Right lobe of liver (tissue), 6 donors: ENCODE measurements at regions not wholly inside any gene's neighbourhood (a gene's known extent, or its start where the extent isn't known, plus 50 kb on each side); places are given as distances from the start of the nearest gene placed in this dataset.
"Not testable (repeated sequence)": the region's sequence is repeated elsewhere in the genome, so short reads cannot be mapped to it uniquely, and the experiment has no call there.

Experiments used
- ATAC-seq, 4 donors: fragments of 200-7000 bp; cut with Tn5 transposase; one replicate each; pipeline ENCODE4 v1.9.1; 2020; ENCODE audit warnings: mild to moderate bottlenecking in 4 of 4, moderate library complexity in 4 of 4
- DNase-seq, 3 donors: peaks; one replicate each; pipeline ENCODE4 v3.0.0-alpha.2; 2020
- H3K27ac ChIP-seq, 3 donors: fragments of 200-600 bp; one replicate each; pipeline ENCODE4 v1.8.0; 2022
- H3K27me3 ChIP-seq, 2 donors: fragments of 200-600 bp; one replicate each; pipeline ENCODE4 v1.8.0; 2022
- H3K36me3 ChIP-seq, 4 donors: fragments of 200-600 bp; sonication (generic) in 1 of 4; one replicate each; pipeline versions ENCODE4 v1.5.1 to v1.8.0; 2017 to 2022; ENCODE audit warnings: control low read depth in 1 of 4
- H3K4me1 ChIP-seq, 4 donors: fragments of 200-600 bp; sonication (generic) in 1 of 4; one replicate each; pipeline versions ENCODE4 v1.5.1 to v1.8.0; 2017 to 2022; ENCODE audit warnings: control low read depth in 1 of 4
- H3K4me3 ChIP-seq, 3 donors: fragments of 200-600 bp; one replicate each; pipeline ENCODE4 v1.8.0; 2022
- H3K9me3 ChIP-seq, 4 donors: fragments of 200-600 bp; sonication (generic) in 1 of 4; one replicate each; pipeline versions ENCODE4 v1.5.1 to v1.8.0; 2017 to 2022; ENCODE audit warnings: control low read depth in 1 of 4
- POLR2A ChIP-seq: fragments of 450-650 bp; IDR thresholded peaks from one replicate; pipeline ENCODE4 v1.6.1; 2017; ENCODE audit warnings: antibody characterized with exemption, mild to moderate bottlenecking
- WGBS: methylation state at CpG from one replicate; pipeline ENCODE4 v1.1.6; 2018; ENCODE audit warnings: low coverage, low lambda C conversion rate; ENCODE audit not compliant: insufficient coverage; ENCODE audit errors: missing lambda C conversion rate; 5-methylcytosine and 5-hydroxymethylcytosine counted together
- intact Hi-C, 2 donors: fragments of 100-400 bp; cut with DNase I; formaldehyde crosslinking; loops; one replicate each; pipeline versions ENCODE4 v1.11.2 to v1.14.1; 2022
- TF ChIP-seq, protein P1 (sequence below), 4 donors: fragments of 200-600 bp in 3 of 4; fragments of 450-650 bp in 1 of 4; IDR thresholded peaks; one replicate each; pipeline versions ENCODE4 v1.5.1 to v1.8.0; 2016 to 2022; ENCODE audit warnings: antibody characterized with exemption in 4 of 4, mild to moderate bottlenecking in 2 of 4
- donor health status: DM: no; HTN: yes; CAD: no.
- donor health status: DM: no; HTN: no; CAD: no.
- donor health status: DM: no; HTN: no; CAD: no.
- donor health status: DM: no; HTN: yes; CAD: no.
- donor health status: DM: no; HTN: yes; CAD: no.

DNA sequence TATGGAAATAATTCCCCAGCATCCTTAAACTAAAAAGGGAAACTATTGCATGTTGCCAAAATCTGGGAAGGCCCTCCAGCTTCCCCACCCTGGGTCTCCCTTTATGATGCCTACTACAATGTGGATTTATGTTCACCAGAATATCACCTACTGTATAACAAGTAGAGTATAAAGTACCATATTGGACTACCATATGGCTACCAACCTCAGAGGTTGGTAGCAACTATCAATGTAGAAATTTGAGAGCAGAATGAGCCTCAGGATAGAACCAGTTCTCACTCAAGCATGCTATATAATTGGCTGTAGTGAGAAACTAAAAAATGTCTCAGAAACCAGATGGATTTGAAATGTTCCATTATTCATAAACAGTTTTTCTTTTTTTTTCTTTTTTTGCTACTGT is 918.4 kb downstream of the MCTP2 start:
- Histone ChIP-seq H3K27me3 (no peaks in the 10 kb centered on the region), H3K27ac (no peak overlapping the region), H3K4me1 (no peaks in the 10 kb centered on the region), H3K4me3 (no peak overlapping the region), H3K9me3 (no peaks in the 10 kb centered on the region), H3K36me3 (no peaks in the 10 kb centered on the region)
- TF ChIP-seq, protein P1, sequence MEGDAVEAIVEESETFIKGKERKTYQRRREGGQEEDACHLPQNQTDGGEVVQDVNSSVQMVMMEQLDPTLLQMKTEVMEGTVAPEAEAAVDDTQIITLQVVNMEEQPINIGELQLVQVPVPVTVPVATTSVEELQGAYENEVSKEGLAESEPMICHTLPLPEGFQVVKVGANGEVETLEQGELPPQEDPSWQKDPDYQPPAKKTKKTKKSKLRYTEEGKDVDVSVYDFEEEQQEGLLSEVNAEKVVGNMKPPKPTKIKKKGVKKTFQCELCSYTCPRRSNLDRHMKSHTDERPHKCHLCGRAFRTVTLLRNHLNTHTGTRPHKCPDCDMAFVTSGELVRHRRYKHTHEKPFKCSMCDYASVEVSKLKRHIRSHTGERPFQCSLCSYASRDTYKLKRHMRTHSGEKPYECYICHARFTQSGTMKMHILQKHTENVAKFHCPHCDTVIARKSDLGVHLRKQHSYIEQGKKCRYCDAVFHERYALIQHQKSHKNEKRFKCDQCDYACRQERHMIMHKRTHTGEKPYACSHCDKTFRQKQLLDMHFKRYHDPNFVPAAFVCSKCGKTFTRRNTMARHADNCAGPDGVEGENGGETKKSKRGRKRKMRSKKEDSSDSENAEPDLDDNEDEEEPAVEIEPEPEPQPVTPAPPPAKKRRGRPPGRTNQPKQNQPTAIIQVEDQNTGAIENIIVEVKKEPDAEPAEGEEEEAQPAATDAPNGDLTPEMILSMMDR (IDR thresholded peaks at IDR 0.05) = no peak
- no peak for TF ChIP-seq POLR2A
- intact Hi-C loops = no loop called here
- ATAC-seq = no peak
- no peak for DNase-seq

- intact Hi-C loops = no loop called here
- no peak for TF ChIP-seq POLR2A
- TF ChIP-seq, protein P1 (IDR thresholded peaks at IDR 0.05) = no peak
- DNase-seq = no peak
- H3K4me3 ChIP-seq = no peak overlapping the region
- H3K27me3 ChIP-seq = no peaks in the 10 kb centered on the region
- no peak overlapping the region for H3K27ac ChIP-seq
- WGBS = 58% methylated on average over 10 of the region's 10 CpGs
- no peaks in the 10 kb centered on the region for H3K4me1 ChIP-seq
- ATAC-seq = no peak
- no peaks in the 10 kb centered on the region for H3K9me3 ChIP-seq
- H3K36me3 ChIP-seq = no peaks in the 10 kb centered on the region
Observed at GRCh38 chr15:95150466-95150865, 919.1 kb downstream of the MCTP2 start.

DNA sequence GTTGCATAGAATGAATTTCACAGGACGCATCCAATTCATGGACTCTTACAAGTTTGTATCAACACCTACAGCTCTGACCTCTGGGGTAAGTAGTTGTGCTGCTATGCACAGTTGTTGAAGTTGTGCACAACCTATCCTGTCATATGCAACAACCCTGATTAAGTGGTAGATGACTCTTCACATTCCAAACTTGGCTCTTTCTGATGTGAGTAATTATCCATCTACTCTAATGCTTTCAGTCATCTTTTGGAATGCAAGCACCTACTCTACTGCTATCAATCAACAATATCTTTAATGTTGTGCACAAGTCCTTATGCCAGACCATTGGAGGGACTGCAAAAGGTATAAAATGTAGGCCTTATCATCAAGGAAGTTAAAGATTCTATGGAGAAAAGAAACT is 921.4 kb downstream of the MCTP2 start:
- Histone ChIP-seq H3K27me3 (no peaks in the 10 kb centered on the region), H3K4me3 (no peak overlapping the region), H3K9me3 (no peaks in the 10 kb centered on the region), H3K27ac (no peak overlapping the region), H3K36me3 (no peaks in the 10 kb centered on the region), H3K4me1 (no peaks in the 10 kb centered on the region)
- no peak for ATAC-seq
- WGBS = 67% methylated on average over 1 of the region's 1 CpG
- intact Hi-C loops = no loop called here
- no peak for DNase-seq
- TF ChIP-seq, protein P1 (IDR thresholded peaks at IDR 0.05) = no peak
- no peak for TF ChIP-seq POLR2A

- WGBS = 48% methylated on average over 2 of the region's 2 CpGs
- ATAC-seq, DNase-seq, H3K36me3 ChIP-seq, H3K4me1 ChIP-seq, H3K27ac ChIP-seq, H3K9me3 ChIP-seq, H3K4me3 ChIP-seq, H3K27me3 ChIP-seq, intact Hi-C loops: not testable (repeated sequence)
Observed at GRCh38 chr15:95153201-95153600, 921.8 kb downstream of the MCTP2 start.

GRCh38 chr15:95160316-95160715 is 929.0 kb downstream of the MCTP2 start:
- Histone ChIP-seq H3K4me3 (no peak overlapping the region), H3K27ac (no peak overlapping the region), H3K4me1 (no peaks in the 10 kb centered on the region), H3K36me3 (no peaks in the 10 kb centered on the region), H3K27me3 (no peaks in the 10 kb centered on the region), H3K9me3 (no peaks in the 10 kb centered on the region)
- DNase-seq (no peak), ATAC-seq (no peak)
- 67% methylated on average over 4 of the region's 4 CpGs for WGBS
- TF ChIP-seq, protein P1 (IDR thresholded peaks at IDR 0.05) = no peak
- TF ChIP-seq POLR2A = no peak
- intact Hi-C loops = no loop called here
